ELF-1 (cell line): ENCODE measurements at regions not wholly inside any gene's neighbourhood (a gene's known extent, or its start where the extent isn't known, plus 50 kb on each side); places are given as distances from the start of the nearest gene placed in this dataset.

Source experiments
- DNase-seq: peaks from one replicate; pipeline ENCODE4 v3.0.0-alpha.2; 2016; ENCODE audit warnings: low read depth, low spot score

DNA sequence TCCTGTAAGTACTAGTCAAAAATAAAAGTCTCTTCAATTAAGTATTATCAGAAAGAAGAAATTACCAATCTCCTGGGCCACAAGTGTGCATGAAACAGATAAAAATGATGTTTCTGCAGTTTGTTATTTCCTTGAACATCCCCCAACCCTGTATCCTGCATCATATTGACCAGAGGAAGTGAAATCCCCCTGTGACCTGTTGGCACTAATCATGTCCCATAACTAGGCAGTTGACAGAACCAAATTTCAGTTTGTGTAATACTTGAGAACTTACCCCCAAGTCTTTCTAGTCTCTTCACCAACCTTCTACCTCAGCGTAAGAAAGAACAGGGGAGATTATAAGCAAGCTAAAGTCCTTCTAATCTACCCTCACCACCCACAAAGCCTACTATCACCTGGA is 368.2 kb upstream of the PDE4D start:
- DNase-seq = no peak

DNA sequence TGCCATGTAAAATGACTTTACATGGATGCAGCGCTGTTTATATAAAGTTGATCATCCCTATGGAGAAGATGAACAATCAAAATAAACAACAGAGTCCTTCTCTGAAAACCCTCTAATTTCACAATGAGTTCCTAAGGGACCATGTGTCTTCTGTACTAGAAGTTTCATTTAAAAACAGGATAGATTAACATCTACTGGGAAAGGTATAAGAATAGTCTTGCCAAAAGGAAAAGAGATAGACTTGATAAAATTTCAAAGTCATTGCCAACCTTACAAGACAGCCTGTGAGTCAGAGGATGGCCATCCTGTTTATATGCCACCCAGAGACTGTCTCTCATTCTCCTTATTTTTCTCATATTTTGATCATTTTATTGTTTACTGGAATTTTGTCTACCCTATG is 367.1 kb upstream of the PDE4D start:
- no peak for DNase-seq

DNA sequence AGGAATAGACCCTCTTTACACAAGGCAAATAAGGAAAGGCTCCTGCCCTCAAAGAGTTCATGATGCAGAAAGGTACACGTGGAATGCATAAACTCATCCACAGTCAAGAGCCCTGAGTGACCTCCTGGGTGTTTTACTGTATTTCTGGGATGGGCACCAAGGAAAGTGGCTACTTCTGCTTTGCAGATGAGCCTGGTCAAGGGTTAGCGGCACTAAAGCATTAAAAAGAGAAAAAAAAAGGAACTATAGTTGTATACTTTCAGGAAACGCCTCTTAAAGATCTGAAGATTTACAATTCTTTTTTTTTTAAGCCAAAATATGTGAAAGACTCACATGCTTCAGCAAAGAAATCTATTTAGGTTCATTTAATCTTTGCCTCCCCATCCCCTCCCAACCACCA is 366.2 kb upstream of the PDE4D start:
- no peak for DNase-seq

DNA sequence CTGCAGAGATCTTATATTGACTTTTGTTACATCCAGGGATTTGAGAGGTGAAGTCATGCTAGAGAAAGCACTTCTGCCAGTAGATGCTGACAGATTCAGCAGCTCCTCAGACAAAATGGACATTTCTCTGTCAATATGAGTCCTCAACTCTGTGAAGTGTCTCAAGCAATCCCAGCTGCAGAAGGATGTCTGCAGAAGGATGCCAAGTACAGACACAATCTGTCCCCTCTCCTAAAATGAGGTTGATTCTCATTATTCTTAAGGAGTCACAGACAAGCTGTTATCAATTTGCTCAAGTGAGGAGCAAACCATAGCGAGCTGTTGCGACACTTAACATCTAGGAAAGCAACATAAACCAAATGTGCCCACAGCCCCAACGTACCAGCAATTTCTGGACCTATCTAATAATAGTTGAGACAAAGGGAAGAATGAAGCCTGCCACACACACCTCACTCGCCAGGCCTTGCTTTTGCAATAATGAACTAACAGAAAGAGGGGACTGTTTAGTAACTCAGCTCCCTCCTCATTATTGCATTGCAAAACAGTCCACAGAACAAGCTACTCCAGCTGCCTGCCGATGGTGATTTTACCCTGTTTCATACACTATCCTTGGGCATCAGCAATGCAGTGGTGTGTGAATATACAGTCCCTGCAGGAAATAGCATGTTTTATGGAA is 364.2 kb upstream of the PDE4D start:
- DNase-seq = no peak

DNA sequence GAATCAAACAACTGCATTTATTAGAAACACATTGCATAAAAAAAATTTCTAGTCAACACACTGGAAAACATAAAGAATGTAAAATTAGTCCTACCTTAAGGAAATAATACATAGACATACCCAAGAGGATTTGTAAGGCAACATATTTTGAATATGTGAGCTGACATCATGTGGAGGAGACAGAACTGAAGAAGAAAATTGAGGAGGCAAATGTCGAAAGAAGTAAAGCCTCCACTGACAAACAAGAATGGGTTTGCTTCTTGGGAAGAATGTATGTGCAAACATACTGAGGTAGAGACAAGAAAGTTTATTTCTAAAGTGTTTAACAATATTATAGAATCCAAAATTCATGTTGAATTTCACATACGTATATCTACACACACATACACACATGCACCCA is 363.0 kb upstream of the PDE4D start:
- DNase-seq = no peak

DNA sequence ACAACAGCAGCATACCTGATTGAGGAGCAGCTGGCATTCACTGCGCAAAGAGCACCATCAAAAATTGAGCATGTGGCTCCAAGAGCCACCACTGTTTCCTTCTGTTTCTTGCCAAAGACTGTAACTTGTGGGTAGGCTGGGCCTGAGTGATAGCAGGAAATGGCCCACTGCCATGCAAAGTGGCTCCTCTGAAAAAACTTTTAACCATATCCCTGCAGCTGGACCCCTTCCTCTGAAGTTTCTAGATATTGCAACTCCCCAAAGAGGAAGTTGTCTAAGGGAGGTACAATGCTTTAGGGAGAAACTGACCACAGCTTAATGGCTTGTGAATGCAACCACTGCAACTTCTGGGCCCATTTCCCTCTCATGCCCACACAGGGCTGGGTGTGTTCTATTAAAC is 355.4 kb upstream of the PDE4D start:
- no peak for DNase-seq

DNA sequence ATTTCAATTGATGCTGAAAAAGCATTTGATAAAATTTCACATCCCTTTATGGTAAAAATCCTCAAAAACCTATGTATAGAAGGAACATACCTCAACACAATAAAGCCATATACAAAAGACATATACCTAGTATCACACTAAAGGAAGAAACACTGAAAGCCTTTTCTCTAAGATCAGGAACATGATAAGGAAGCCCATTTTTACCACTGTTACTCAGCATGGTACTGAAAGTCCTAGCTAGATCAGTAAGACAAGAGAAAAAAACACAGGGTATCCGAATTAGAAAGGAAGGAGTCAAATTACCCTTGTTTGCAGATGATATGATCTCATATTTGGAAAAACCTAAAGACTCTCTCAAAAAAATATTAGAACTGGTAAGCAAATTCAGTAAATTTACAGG is 350.2 kb upstream of the PDE4D start:
- DNase-seq = no peak

DNA sequence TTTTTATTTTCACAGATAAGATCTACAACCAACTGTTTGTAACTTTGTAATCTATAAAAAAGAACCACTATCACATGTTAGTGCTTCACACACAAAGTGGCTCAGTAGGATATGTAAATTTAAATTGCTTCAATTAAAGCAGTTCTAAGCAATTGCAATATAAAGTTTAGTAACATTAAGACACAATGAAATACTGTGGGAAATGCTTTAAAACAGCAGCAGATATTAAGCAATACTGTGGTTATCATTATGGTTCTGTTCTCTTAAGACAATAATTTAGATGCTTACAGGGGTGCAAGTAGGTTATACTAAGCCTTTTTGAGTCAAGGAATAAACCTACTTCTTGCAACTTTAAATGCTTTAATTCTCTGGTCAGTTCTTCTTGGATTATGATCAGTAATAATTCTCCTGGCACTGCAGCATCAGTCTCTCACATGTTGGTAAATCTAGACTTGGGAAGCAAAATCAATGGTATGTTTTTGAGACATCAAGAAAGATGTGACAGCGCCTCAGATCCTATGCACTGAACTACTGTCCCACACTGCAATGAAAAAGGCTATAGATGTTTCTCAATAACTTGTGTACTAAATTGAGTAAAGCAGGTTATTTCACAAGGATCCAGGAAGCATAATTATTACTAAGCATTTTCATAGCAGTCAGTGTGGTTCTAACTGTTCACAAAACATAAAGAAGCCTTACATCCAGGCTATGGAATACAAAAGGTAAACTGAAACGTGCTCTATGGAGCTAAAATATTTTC is 338.7 kb upstream of the PDE4D start:
- no peak for DNase-seq

DNA sequence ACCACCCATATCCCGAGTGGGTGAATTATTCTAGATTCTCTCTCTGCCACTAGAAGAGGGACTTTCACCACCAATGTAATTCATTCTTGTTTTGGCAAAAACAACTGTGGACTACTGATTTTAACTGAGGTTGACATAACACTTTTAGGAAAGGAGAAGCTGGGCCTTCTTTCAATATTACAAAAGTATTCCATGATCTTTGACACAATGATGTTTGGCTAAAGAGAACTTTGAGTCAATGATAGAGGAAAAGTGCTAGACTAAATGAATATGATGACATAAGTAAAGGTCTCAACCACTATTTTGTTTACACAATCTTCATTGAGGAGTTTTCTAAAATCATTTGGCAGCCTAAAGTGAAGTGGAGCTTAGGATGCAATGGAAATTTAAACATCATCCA is 336.9 kb upstream of the PDE4D start:
- no peak for DNase-seq

DNA sequence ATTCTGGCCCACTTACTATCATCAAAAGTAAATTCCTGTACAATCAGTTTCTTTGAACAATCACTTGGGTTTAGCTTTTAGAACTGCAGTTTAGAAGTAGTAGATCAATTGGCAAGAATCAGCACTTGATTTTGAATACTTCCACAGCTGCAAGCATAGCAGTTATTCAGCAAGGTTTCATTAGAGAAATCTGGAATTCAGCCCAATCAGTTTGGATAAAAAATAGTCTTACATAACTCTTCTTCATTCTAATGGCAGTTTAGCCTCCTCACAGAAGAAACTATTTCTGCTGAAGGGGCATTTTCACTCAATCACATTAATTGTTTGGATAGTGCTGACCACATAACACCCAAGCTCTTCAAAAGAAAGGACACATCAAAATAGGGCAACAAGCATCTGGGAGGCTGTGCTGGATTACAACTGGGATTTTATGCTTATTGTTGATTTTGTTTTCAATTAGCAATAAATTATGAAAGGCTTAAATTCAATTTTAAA is 336.2 kb upstream of the PDE4D start:
- DNase-seq = no peak

DNA sequence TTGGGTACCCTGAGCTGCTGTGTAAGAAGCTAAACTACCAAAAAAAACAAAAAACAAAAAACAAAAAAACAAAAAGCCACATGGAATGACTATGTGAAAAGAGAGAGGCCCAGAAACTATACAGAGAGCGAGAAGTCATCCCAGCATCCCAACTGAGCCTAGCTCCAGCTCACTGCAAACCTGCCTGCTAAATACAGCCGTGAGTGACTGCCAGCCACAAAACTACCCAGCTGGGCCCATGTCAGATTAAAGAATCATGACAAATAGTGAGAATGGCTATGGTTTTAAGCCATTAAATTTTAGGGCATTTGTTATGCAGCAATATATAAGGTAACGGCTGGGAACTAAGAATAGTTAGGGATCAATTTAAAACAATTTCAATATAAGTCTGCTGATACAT is 335.1 kb upstream of the PDE4D start:
- no peak for DNase-seq

DNA sequence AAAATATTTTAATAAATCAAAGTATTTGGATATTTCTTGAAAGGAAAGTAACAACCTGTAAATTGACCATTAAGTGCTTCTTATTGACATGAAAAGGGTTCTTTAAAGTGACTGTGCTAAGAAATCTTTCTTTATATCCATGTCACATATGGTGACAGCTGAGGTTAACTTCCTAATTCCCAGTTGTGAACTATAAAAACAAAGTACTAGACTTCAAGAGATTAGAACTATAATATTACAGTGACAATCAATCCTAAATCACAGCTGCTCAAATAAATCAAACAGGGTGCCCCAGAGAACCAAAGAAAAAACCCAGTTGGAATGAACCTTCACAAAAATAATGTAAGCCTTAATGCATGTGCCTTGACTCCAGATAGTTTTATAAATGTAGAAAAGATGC is 332.6 kb upstream of the PDE4D start:
- DNase-seq = no peak

DNA sequence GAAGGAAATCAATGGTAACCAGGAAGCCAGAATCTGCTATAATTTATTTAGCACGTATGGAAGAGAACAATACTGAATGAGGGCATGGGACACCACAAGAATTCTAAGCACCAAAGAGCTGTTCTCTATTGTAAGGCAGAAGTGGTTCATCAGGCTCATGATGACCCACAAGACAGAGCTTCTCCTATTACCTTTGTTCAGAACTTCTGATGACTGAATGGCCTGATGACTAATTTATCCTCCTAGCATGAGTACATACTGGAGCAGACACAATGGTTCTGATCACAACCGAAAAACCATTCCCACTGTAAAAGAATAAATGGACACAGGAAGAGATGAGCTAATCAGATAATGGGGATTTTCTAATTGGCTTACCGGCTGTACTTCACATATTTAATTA is 329.8 kb upstream of the PDE4D start:
- DNase-seq = no peak

DNA sequence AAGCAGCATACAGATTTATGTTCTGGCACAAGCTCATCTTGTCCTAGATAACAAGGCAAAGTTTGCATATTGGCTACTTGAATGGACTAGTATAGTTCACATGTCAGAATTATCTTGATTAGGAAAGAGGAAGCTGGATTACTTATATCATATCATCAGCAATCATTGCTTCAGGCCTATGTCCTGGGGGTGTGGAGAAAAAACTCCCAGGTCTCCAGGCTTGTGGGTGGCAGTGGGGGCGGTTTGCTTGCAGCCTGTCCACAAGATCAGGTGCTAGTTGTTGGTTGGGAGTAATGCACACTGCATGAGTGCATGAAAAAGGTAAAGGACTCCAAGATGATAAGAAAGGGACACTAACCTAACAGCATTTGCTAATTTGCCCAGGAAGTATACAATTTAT is 326.4 kb upstream of the PDE4D start:
- no peak for DNase-seq

DNA sequence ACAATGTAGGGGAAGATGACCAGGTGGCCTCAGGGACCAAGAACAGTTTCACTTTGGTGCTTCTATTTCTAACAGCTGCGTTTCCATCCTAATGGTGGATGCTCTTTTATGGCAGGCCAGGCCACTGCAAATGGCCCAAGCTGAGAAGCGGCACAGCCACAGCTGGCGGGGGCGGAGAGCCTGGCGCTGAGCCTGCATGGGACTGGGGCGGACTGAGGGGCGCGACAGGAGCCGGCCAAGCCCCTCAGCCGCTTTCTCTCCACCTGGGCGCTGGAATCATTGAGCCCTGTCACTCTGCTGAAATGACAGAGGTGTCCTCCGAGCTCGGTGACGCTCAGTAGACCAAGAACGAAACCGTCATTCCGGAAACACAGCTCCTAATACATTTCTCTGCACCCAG is 317.3 kb upstream of the PDE4D start:
- DNase-seq = peak; percentile 6

DNA sequence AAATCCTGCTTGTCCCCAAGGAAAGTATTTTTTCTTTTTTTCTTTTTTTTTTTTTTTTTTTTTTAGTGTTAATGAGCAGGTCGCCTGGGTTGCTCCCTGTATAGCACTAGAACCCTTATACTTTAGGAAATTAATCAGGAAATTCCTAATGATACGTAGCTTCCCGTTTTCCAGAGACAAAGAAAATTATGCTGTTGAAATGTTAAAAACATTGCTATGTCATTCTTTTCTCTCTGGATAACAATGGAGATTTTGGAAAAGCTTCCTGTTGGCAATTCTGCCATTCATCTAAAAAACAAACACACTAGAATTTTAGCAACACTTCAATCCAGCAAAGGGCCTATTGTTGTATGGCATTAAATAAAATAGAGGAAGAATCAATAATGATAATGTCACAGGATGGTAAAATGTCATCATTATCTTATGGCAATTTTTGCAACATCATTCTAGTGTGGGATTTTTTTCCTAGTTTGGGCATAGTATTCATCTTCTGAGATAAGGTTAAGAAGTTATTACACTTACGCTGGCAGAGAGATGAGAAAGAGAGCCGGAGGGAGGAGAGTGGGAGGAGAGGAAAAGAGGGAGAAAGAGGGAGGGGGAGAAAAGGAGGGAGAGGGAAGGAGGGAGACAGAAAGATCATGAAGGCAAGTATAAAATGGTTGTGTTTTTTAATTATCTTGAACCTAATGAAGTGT is 315.8 kb upstream of the PDE4D start:
- no peak for DNase-seq

DNA sequence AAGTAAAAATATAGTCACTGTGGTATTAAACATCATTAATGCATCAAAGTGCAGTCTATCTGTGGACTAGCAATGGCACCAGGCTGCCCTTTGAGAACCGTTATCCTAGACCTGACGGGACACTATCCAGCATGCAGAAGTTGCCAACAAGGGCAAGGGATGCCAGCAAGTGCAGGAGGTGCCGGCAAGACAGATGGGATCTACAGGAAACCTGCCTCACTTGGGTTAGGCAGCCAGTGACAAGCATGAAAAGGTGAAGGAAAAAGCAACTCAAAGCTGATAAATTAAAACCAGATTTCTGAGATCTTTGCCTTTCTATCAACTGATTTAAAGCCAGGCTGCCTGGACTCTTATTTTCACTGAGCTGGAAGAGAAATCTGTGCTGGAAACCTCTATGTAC is 315.2 kb upstream of the PDE4D start:
- no peak for DNase-seq

DNA sequence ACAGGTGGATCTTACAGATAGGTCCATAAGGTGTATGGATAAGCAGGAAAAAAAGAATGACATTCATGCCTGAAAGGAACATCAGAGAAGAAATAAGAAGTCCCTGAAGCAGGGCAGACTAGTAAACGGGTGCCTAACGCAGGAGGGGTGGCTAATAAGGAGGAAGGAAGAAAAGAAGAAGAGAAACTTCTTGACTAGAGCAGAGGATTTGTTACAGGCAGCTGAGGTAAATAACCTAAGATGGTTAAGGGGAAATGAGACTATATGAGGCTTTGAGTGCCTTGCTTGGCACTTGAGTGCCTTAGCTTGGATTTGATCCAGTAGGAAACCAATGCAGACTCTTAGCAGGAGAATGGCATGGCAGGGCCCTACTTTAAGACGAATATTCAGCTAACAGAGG is 313.5 kb upstream of the PDE4D start:
- no peak for DNase-seq

DNA sequence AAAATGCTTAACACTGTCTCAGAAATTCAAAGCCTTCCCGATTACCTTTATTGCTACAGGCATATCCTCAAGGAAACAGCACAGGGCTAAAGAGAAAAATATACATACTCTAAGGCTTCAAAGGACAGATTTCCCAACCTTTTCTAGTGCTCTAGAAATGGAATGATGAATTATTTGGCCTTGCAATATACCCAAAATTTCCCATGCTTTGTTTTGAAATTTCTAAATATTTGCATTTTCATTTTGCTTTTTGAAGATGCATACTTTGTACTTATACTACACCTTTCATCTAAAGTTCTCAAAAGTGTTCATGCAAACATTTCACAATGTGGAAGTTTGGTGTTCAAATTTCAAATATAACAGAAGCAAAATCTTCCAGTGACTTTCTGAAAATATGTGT is 312.7 kb upstream of the PDE4D start:
- no peak for DNase-seq

DNA sequence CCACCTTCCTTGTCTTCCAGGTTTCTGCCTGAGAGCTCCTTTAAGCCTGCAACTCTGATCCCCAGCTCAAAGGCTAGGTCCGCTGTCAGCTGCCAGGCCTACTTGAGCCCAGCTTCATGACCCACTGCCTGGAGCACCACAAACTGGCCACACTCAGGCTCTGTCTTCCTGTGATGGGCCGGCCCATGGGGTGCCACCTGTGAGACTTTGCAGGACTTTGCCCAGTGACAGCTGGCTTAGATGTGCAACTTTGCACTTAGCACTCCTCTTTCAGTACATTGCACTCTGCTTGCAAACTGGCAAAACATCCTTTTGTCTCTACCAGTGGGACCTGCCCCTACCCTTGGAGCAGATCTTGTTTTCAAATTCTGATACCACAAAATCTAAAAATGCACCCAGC is 311.5 kb upstream of the PDE4D start:
- no peak for DNase-seq

DNA sequence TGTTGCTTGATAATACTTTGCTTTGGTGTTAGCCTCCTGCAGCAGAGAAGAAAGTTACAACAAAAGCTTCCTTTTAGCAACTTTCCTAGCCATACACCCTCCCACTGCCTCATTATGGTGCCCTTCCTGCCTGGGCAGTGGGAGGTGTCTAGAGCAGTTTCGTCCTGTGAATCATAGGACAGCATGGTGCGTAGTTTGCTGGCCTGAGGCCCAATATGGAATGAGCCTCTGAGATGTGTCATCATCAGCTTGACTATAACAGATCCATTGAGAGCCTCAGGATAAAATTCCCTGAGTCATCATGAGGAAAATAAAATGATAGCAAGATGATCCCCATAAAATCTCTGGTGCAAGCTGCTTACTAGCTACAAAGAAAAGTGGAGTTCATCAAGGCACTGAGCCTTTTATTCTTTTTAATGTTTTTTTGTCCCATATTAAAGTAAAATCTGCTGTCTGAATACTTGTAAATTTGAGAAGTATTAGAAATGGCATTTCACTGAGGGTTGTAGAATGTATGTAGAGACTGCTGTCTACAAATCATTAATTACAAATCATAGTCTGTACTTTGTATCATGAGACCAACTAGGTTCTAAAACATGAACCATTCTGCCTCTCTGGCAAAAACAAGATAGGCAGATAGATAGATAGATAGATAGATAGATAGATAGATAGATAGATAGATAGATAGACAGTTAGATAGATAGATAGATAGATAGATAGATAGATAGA is 303.0 kb upstream of the PDE4D start:
- DNase-seq = no peak

DNA sequence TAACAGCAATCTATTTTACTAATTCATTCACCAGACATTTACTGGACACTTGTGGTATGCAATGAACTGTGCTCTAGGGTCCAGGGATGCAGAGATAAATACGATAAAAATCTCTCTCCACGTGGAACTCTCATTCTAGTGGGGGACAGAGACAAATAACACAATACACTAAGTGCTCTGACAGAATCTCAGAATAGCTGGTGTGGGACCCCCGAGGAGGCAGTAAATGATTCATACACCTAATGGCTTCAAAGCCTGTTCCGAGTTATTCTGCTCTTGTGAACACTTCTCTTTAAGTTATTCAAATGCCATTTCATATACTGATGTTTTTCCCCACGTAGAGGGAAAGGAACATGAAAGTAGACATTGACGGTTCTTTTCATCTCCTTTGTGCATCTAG is 302.0 kb upstream of the PDE4D start:
- DNase-seq = no peak
